COLO668 (cell line): ENCODE measurements at regions not wholly inside any gene's neighbourhood (a gene's known extent, or its start where the extent isn't known, plus 50 kb on each side); places are given as distances from the start of the nearest gene placed in this dataset.
"Not testable (repeated sequence)": the region's sequence is repeated elsewhere in the genome, so short reads cannot be mapped to it uniquely, and the experiment has no call there.

Experiments used
- DNase-seq: peaks from one replicate; lab custom pipeline; 2025; ENCODE audit not compliant: unreplicated experiment; lab: John Stamatoyannopoulos, UW

GRCh38 chr3:22373182-22373581, 622.2 kb upstream of the ZNF385D start:
- no peak for DNase-seq

- DNase-seq, result no peak
Measured at GRCh38 chr3:22373827-22374226, 622.8 kb upstream of the ZNF385D start.

- no peak for DNase-seq
Measured at GRCh38 chr3:22377421-22377820, 626.4 kb upstream of the ZNF385D start.

DNA sequence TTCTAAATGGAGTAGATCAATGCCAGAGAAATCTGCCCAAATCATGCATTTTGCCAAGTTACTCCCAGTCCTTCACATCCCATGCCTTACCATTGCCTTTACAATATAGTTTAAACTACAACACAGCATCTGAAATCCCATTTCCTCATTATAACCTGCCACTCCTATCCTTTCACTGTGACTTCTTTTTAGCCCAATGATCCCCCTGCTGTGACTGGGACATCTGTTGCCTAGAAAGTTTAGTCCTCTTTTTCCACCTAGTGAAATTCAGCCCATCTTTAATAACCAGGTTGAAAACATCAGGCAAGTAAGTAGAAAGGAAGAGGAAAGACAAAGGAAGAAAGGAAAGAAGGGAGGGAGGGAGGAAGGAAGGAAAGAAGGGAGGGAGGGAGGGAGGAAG, 627.9 kb upstream of the ZNF385D start:
- no peak for DNase-seq

DNA sequence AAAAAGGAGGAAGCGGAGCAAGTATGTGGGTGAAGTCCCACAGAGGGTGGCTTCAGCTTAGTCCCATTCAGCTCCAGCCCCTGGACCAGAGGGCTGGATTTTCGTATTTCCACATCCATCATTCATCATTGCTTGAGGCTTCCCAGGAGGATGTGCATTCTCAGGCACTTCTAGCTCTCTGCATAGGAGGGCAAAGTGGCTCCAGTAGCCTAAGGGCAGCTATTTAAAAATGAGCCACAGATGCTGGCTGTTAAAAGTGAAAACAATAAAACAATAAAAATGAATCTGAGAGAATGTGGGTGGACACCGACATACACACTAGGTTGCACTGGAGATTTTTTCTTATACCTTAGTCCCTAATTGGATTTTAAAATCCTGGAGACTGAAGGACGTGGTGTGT, 629.2 kb upstream of the ZNF385D start:
- no peak for DNase-seq

DNA sequence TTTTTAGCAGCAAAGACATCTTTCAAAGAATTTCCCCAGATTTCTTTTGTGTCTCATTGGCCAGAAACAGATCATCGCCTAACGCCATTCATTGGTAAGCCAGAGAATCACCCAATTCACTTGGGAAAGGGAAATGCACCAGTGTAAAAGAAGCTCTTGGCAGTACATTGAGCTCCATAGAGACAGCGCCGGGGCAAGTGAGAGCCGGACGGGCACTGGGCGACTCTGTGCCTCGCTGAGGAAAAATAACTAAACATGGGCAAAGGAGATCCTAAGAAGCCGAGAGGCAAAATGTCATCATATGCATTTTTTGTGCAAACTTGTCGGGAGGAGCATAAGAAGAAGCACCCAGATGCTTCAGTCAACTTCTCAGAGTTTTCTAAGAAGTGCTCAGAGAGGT, 630.6 kb upstream of the ZNF385D start:
- not testable (repeated sequence) for DNase-seq

DNA sequence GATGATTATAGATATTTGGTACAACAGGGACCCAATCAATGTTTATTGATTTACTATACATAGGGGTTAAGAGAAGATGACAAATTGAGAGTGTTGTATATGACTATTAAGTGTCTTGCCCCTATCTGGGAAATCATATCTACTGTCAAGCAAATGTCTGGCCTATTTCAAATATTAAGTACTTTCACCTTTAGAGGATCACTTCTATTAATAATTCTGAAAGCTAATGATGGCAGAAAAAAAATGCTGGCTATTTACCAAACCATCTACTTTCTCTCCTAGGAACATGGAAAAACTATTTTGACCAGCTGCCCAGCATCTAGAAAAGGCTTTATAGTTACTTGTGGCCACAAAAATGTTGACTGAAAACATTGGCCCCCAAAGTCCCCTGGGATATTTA, 632.3 kb upstream of the ZNF385D start:
- DNase-seq, result no peak

GRCh38 chr3:22386107-22386506, 635.1 kb upstream of the ZNF385D start:
- DNase-seq, result no peak

GRCh38 chr3:22392286-22392685, 641.3 kb upstream of the ZNF385D start:
- DNase-seq, result no peak

DNA sequence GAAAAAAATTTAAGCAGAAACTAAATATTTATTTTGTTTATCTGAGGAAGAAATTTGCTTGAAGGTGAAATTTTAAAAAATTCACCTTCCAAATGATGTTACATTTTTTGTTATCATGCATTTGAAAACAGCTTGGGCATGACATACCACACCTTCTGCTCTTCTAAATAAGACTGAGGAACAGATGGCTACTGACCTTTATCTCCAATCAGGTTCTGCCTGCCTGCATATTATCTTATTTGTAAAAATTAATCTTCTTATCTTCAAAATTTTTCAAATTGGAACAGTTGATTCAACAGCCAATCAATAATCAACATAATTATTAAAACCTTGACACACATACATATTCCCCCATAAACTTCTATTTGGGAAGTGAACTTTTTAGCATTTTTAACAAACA, 641.8 kb upstream of the ZNF385D start:
- DNase-seq, result no peak

GRCh38 chr3:22399566-22399965, 648.6 kb upstream of the ZNF385D start:
- DNase-seq, result no peak

- DNase-seq, result no peak
Measured at GRCh38 chr3:22401499-22401898, 650.5 kb upstream of the ZNF385D start.

DNA sequence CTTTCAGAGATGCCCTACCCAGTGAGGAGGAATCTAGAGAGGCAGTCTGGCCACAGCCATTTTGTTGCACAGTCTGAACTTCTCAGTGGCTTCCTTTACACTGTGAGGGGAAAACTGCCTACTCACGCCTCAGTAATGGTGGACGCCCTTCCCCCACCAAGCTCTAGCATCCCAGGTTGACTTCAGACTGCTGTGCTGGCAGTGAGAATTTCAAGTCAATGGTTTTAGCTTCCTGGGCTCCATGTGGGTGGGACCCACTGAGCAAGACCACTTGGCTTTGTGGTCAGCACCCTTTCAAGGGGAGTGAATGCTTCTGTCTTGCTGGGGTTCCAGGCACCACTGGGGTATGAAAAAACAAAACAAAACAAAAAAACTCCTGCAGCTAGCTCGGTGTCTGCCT, 663.2 kb upstream of the ZNF385D start:
- DNase-seq, result no peak

- DNase-seq, result not testable (repeated sequence)
Measured at GRCh38 chr3:22416838-22417446, 665.9 kb upstream of the ZNF385D start.

- DNase-seq, result no peak
Measured at GRCh38 chr3:22419261-22419660, 668.3 kb upstream of the ZNF385D start.

DNA sequence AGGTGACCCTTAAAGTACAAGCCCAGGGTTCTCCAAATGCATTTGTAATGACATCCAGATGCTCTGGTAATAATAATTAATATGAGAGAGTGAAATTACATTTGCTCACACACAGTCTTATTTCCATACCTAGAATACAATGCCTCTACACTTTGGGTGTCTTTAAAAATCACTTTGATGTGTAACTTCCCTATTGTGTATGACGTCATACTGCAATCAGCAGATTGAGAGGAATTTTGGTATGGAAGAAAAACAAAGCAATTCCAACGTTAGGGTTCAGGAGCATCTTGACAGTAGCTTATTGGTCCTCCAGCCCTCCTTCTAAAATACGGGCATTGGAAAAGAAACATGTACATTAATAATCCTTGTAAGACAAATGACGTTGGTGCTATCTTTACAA, 670.6 kb upstream of the ZNF385D start:
- DNase-seq, result no peak

GRCh38 chr3:22431334-22431733, 680.3 kb upstream of the ZNF385D start:
- no peak for DNase-seq

GRCh38 chr3:22439626-22440025, 688.6 kb upstream of the ZNF385D start:
- DNase-seq, result no peak

DNA sequence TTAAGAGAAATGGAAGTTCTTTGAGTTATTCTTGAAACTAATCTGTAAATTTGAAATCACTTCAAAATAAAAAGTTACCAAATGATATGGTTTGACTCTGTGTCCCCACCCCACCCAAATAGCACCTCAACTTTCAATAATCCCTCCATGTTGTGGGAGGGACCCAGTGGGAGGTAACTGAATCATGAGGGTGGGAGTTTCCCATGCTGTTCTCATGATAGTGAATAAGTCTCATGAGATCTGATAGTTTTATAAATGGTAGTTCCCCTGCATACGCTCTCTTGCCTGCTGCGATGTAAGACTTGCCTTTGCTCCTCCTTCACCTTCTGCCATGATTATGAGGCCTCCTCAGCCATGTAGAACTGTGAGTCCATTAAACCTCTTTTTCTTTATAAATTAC, 690.7 kb upstream of the ZNF385D start:
- DNase-seq, result no peak

GRCh38 chr3:22443571-22444233, 692.7 kb upstream of the ZNF385D start:
- DNase-seq, result no peak

GRCh38 chr3:22445336-22445735, 694.3 kb upstream of the ZNF385D start:
- DNase-seq, result not testable (repeated sequence)

- DNase-seq, result no peak
Measured at GRCh38 chr3:22450786-22451400, 699.9 kb upstream of the ZNF385D start.

GRCh38 chr3:22451501-22451900, 700.5 kb upstream of the ZNF385D start:
- no peak for DNase-seq
